SK-N-SH (cell line): ENCODE measurements at regions not wholly inside any gene's neighbourhood (a gene's known extent, or its start where the extent isn't known, plus 50 kb on each side); places are given as distances from the start of the nearest gene placed in this dataset.

Source experiments
- CTCF ChIA-PET: fragments of 300-600, 350-600 bp; formaldehyde crosslinking; extraction: SDS; loops from one replicate; lab custom pipeline; 2021; lab: Yijun Ruan, JAX
- POLR2A ChIA-PET: fragments of 350-600 bp; sonication (Branson Sonifier 250); formaldehyde crosslinking; extraction: SDS; loops from one replicate; lab custom pipeline; 2020; ENCODE audit warnings: antibody characterized with exemption, inconsistent platforms; lab: Yijun Ruan, JAX
- DNase-seq: peaks from one replicate; pipeline ENCODE4 v3.0.0; 2012
- H2AFZ ChIP-seq: fragments of 200-600 bp; sonication (generic); 2 replicates; pipeline ENCODE4 v1.8.1; 2016; ENCODE audit warnings: antibody characterized with exemption, mild to moderate bottlenecking, low read depth
- H3F3A ChIP-seq: fragments of 200-600 bp; sonication (generic); replicated peaks from 2 replicates; pipeline ENCODE3; 2016; ENCODE audit warnings: antibody characterized with exemption, mild to moderate bottlenecking; ENCODE audit not compliant: insufficient read depth
- H3K27ac ChIP-seq, 2 experiments: fragments of 200-500 bp in 1 of 2; fragments of 200-600 bp in 1 of 2; sonication (Bioruptor generic) in 1 of 2; sonication (generic), shearing (Covaris generic) in 1 of 2; 2 replicates each; pipeline versions ENCODE4 v1.5.1 to v1.6.1; 2014 to 2016; ENCODE audit warnings: low read depth in 2 of 2, inconsistent platforms in 1 of 2, low read length in 1 of 2, mild to moderate bottlenecking in 1 of 2, mixed read lengths in 1 of 2
- H3K27me3 ChIP-seq: fragments of 200-600 bp; sonication (generic), shearing (Covaris generic); 2 replicates; pipeline ENCODE4 v1.6.1; 2016; ENCODE audit warnings: mixed run types; ENCODE audit not compliant: insufficient read depth
- H3K36me3 ChIP-seq, 2 experiments: fragments of 200-500 bp in 1 of 2; fragments of 200-600 bp in 1 of 2; sonication (Bioruptor generic) in 1 of 2; sonication (generic) in 1 of 2; replicated peaks in 1 of 2; 2 replicates each; pipeline versions ENCODE3 to v1.5.1; 2014 to 2016; ENCODE audit warnings: low read length in 1 of 2, mild to moderate bottlenecking in 1 of 2; ENCODE audit not compliant: insufficient read depth in 2 of 2, control insufficient read depth in 1 of 2
- H3K4me1 ChIP-seq, 2 experiments: fragments of 200-500 bp in 1 of 2; fragments of 200-600 bp in 1 of 2; sonication (Bioruptor generic) in 1 of 2; sonication (generic), shearing (Covaris generic) in 1 of 2; 2 replicates each; pipeline versions ENCODE4 v1.5.1 to v1.6.1; 2014 to 2016; ENCODE audit warnings: low read depth in 1 of 2, low read length in 1 of 2, mixed run types in 1 of 2; ENCODE audit not compliant: insufficient read depth in 2 of 2, control insufficient read depth in 1 of 2
- H3K4me2 ChIP-seq: fragments of 200-600 bp; sonication (generic), shearing (Covaris generic); 2 replicates; pipeline ENCODE4 v1.6.1; 2017; ENCODE audit warnings: mixed run types
- H3K4me3 ChIP-seq, 2 experiments: fragments of 200-500 bp in 1 of 2; fragments of 200-600 bp in 1 of 2; sonication (Bioruptor generic) in 1 of 2; sonication (generic), shearing (Covaris generic) in 1 of 2; 2 replicates each; pipeline versions ENCODE4 v1.5.1 to v1.8.1; 2014 to 2016; ENCODE audit warnings: low read depth in 2 of 2, inconsistent platforms in 1 of 2, low read length in 1 of 2, mild to moderate bottlenecking in 1 of 2, mixed read lengths in 1 of 2, moderate library complexity in 1 of 2
- H3K79me2 ChIP-seq: fragments of 200-600 bp; sonication (generic); 2 replicates; pipeline ENCODE4 v1.8.1; 2017; ENCODE audit warnings: mild to moderate bottlenecking; ENCODE audit not compliant: insufficient read depth
- H3K9ac ChIP-seq: fragments of 200-600 bp; sonication (generic); 2 replicates; pipeline ENCODE4 v1.6.1; 2017; ENCODE audit warnings: mixed run types
- H3K9me2 ChIP-seq: fragments of 200-600 bp; sonication (generic); 2 replicates; pipeline ENCODE4 v1.6.1; 2017; ENCODE audit warnings: mixed run types
- H3K9me3 ChIP-seq: fragments of 200-600 bp; sonication (generic); 2 replicates; pipeline ENCODE4 v1.6.1; 2017; ENCODE audit warnings: mixed run types, mild to moderate bottlenecking, moderate library complexity
- H4K20me1 ChIP-seq: fragments of 200-600 bp; sonication (generic); 2 replicates; pipeline ENCODE4 v1.6.1; 2017; ENCODE audit warnings: mild to moderate bottlenecking, mixed run types; ENCODE audit not compliant: insufficient read depth
- JUND ChIP-seq: IDR thresholded peaks from 2 replicates; pipeline ENCODE4 v1.4.0; 2012
- MEF2A ChIP-seq: IDR thresholded peaks from 2 replicates; pipeline ENCODE4 v1.4.0; 2012; ENCODE audit warnings: low read depth, borderline replicate concordance
- NRF1 ChIP-seq: IDR thresholded peaks from 2 replicates; pipeline ENCODE4 v1.6.1; 2012; ENCODE audit warnings: low read depth, mild to moderate bottlenecking, low read length
- RCOR1 ChIP-seq: fragments of 150-350 bp; IDR thresholded peaks from 2 replicates; pipeline ENCODE4 v1.6.1; 2017; ENCODE audit warnings: antibody characterized with exemption, low read length
- SIN3A ChIP-seq: IDR thresholded peaks from 2 replicates; pipeline ENCODE4 v1.6.1; 2012; ENCODE audit warnings: low read depth, mild to moderate bottlenecking, low read length, moderate library complexity, borderline replicate concordance
- SMC3 ChIP-seq: IDR thresholded peaks from 2 replicates; pipeline ENCODE4 v1.6.1; 2012; ENCODE audit warnings: low read depth, low read length, improper control_type of control experiment
- WGBS: methylation state at CpG from one replicate; pipeline ENCODE4 v1.1.6; 2017; ENCODE audit warnings: low lambda C conversion rate; 5-methylcytosine and 5-hydroxymethylcytosine counted together
- TF ChIP-seq, protein P1 (sequence below): IDR thresholded peaks from 2 replicates; pipeline ENCODE4 v1.4.0; 2012; ENCODE audit warnings: low read depth
- TF ChIP-seq, protein P2 (sequence below): IDR thresholded peaks from 2 replicates; pipeline ENCODE4 v1.6.1; 2012; ENCODE audit warnings: mild to moderate bottlenecking, low read depth, low read length, moderate library complexity
- TF ChIP-seq, protein P3 (sequence below): IDR thresholded peaks from 2 replicates; pipeline ENCODE4 v1.4.0; 2012; ENCODE audit warnings: low read depth, borderline replicate concordance

- TF ChIP-seq, protein P1, sequence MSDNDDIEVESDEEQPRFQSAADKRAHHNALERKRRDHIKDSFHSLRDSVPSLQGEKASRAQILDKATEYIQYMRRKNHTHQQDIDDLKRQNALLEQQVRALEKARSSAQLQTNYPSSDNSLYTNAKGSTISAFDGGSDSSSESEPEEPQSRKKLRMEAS = no peak
- no peak for TF ChIP-seq NRF1
Observed at GRCh38 chr5:143613329-143613728, 198.6 kb upstream of the HMHB1 start (continued).

DNA sequence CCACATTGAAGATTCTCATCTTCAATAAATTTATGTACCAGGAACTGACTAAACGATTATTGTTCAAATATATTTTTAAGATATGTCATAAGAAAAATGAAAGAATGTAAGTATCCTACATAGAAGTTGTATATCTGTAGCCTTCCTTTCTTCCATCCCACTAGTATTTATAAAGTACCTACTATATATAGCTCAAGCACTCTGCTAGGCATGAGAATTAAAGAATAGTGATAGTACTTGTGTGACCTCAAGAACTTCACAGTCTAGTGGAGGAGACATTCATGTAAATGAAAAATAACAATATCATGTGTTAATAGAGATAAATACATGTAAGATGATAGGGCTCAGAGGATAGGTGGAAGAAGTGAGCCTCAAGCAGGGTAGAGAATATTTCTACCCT is 201.0 kb upstream of the HMHB1 start:
- H3K36me3 ChIP-seq = no peaks in the 10 kb centered on the region
- no peak for TF ChIP-seq MEF2A
- TF ChIP-seq, protein P2, sequence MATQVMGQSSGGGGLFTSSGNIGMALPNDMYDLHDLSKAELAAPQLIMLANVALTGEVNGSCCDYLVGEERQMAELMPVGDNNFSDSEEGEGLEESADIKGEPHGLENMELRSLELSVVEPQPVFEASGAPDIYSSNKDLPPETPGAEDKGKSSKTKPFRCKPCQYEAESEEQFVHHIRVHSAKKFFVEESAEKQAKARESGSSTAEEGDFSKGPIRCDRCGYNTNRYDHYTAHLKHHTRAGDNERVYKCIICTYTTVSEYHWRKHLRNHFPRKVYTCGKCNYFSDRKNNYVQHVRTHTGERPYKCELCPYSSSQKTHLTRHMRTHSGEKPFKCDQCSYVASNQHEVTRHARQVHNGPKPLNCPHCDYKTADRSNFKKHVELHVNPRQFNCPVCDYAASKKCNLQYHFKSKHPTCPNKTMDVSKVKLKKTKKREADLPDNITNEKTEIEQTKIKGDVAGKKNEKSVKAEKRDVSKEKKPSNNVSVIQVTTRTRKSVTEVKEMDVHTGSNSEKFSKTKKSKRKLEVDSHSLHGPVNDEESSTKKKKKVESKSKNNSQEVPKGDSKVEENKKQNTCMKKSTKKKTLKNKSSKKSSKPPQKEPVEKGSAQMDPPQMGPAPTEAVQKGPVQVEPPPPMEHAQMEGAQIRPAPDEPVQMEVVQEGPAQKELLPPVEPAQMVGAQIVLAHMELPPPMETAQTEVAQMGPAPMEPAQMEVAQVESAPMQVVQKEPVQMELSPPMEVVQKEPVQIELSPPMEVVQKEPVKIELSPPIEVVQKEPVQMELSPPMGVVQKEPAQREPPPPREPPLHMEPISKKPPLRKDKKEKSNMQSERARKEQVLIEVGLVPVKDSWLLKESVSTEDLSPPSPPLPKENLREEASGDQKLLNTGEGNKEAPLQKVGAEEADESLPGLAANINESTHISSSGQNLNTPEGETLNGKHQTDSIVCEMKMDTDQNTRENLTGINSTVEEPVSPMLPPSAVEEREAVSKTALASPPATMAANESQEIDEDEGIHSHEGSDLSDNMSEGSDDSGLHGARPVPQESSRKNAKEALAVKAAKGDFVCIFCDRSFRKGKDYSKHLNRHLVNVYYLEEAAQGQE = no peak
- no peak for TF ChIP-seq SIN3A
- no peak for TF ChIP-seq RCOR1
- no peak for TF ChIP-seq SMC3
- H3K4me3 ChIP-seq = no peak overlapping the region
- POLR2A ChIA-PET = no interaction called here
- H2AFZ ChIP-seq = no peak overlapping the region
- H3K4me2 ChIP-seq = no peak overlapping the region
- H3K27ac ChIP-seq = no peak overlapping the region
- H3K9me3 ChIP-seq = no peaks in the 10 kb centered on the region; the same call in 1 of the 2 replicates
- H3K27me3 ChIP-seq = no peaks in the 10 kb centered on the region
- no peak overlapping the region for H3K9ac ChIP-seq
- no peak for DNase-seq
- no peaks in the 10 kb centered on the region for H3K79me2 ChIP-seq
- H3K9me2 ChIP-seq = no peaks in the 10 kb centered on the region
- H3F3A ChIP-seq = no peaks in the 10 kb centered on the region
- CTCF ChIA-PET = no interaction called here
- no peaks in the 10 kb centered on the region for H4K20me1 ChIP-seq
- no peaks in the 10 kb centered on the region for H3K4me1 ChIP-seq
- WGBS = 69% methylated on average over 1 of the region's 1 CpG

DNA sequence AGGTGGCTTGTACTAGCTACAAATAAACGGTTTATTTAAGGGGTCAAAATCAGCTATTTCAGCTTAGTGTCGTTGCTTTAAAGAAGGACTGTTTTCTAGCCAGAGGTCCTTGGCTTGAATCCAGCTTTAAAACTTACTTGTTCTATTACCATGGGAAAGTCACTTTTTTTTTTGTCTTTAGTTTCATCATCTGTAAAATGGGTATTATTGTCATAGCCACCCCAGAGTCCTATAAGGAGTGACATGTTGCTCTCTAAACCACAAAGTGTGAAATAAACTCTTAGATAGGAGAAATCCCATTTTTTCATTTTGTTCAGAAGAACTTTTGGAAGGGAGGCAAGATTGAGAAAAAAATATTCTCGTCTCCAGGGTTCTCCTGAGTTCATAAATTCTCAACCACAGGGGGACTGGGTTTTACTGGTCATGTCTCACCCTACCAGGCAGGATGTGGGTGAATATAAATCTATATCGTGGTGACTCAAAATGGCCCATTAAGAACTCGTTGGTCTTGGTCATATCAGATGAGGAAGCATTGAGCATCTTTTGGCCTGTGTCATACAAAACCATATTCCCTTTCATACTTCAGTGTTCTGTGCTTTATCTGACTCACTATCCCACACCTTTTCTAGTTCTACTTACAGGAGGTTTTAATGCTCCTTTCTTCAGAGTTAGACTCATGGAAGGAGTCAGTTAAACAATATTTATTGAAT is 202.7 kb upstream of the NR3C1 start:
- POLR2A ChIA-PET = interaction anchor here (0.8 kb wide), 1 partner anchor 9 kb away, joined by 3 read pairs; no protein-coding TSS in a partner anchor
- no peak for DNase-seq

More for the DNA sequence above, 202.7 kb upstream of the NR3C1 start:
- Histone ChIP-seq H3K4me1 (no peaks in the 10 kb centered on the region), H3K9me2 (no peaks in the 10 kb centered on the region), H4K20me1 (no peaks in the 10 kb centered on the region), H3K79me2 (no peaks in the 10 kb centered on the region), H3F3A (no peaks in the 10 kb centered on the region), H3K27me3 (no peaks in the 10 kb centered on the region), H3K36me3 (no peaks in the 10 kb centered on the region), H3K9me3 (no peaks in the 10 kb centered on the region; the same call in 1 of the 2 replicates), H3K9ac (no peak overlapping the region), H2AFZ (no peak overlapping the region), H3K4me2 (no peak overlapping the region), H3K27ac (no peak overlapping the region), H3K4me3 (no peak overlapping the region)
- CTCF ChIA-PET = no interaction called here
- 55% methylated on average over 5 of the region's 5 CpGs for WGBS
- TF ChIP-seq JUND = no peak
- TF ChIP-seq, protein P1 = no peak
- TF ChIP-seq, protein P3, sequence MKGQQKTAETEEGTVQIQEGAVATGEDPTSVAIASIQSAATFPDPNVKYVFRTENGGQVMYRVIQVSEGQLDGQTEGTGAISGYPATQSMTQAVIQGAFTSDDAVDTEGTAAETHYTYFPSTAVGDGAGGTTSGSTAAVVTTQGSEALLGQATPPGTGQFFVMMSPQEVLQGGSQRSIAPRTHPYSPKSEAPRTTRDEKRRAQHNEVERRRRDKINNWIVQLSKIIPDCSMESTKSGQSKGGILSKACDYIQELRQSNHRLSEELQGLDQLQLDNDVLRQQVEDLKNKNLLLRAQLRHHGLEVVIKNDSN = no peak
